ENCODE measurements at regions not wholly inside any gene's neighbourhood (a gene's known extent, or its start where the extent isn't known, plus 50 kb on each side); places are given as distances from the start of the nearest gene placed in this dataset.

DNA sequence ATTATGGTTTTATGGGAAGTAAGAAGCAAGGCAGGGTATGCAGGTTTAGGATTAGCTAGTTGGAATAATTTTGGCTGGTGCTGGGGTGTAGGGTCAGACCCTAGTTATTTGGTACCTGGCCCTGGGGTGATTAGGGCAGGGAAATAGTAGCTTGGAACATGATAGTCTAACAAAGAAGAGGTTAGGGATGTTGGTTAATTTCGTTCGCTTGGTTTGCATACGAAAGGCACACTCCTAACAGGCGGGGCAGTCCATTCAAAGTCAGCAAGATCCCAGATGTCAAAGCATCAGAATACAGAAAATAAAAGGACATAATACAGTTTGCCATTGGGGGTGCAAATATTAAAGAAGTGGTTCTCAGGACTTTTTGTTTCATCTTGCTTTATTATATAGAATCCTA, 55.7 kb upstream of the ITPRID1 start:
- no peak for ATAC-seq
- no peak for TF ChIP-seq ZNF565 (CRISPR knock-in tag; conservative IDR thresholded peaks at IDR 0.05; ENCODE audit: low read depth)
- TF ChIP-seq TOX (CRISPR knock-in tag; IDR thresholded peaks at IDR 0.05; ENCODE audit: borderline replicate concordance), result no peak
- no peak for TF ChIP-seq CREB5 (CRISPR knock-in tag; IDR thresholded peaks at IDR 0.05; ENCODE audit: low read depth)
- TF ChIP-seq SNAI2 (CRISPR knock-in tag; IDR thresholded peaks at IDR 0.05), result no peak
- no peak for TF ChIP-seq POU6F1 (CRISPR knock-in tag; IDR thresholded peaks at IDR 0.05; ENCODE audit: borderline replicate concordance, low read depth)
- no peak for TF ChIP-seq OSR1 (CRISPR knock-in tag; IDR thresholded peaks at IDR 0.05)
- no peak for TF ChIP-seq PPARA (CRISPR knock-in tag; IDR thresholded peaks at IDR 0.05; ENCODE audit: borderline replicate concordance)
- no peak for TF ChIP-seq TSHZ2 (CRISPR knock-in tag; IDR thresholded peaks at IDR 0.05)
- no peak for TF ChIP-seq ZC3H10 (CRISPR knock-in tag; IDR thresholded peaks at IDR 0.05)
- TF ChIP-seq ZNF70 (CRISPR knock-in tag; IDR thresholded peaks at IDR 0.05), result no peak
- TF ChIP-seq, protein P1, sequence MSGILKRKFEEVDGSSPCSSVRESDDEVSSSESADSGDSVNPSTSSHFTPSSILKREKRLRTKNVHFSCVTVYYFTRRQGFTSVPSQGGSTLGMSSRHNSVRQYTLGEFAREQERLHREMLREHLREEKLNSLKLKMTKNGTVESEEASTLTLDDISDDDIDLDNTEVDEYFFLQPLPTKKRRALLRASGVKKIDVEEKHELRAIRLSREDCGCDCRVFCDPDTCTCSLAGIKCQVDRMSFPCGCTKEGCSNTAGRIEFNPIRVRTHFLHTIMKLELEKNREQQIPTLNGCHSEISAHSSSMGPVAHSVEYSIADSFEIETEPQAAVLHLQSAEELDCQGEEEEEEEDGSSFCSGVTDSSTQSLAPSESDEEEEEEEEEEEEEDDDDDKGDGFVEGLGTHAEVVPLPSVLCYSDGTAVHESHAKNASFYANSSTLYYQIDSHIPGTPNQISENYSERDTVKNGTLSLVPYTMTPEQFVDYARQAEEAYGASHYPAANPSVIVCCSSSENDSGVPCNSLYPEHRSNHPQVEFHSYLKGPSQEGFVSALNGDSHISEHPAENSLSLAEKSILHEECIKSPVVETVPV (CRISPR knock-in tag; IDR thresholded peaks at IDR 0.05), result no peak
- TF ChIP-seq ZFP30 (CRISPR knock-in tag; IDR thresholded peaks at IDR 0.05), result no peak
- TF ChIP-seq ZNF8 (CRISPR knock-in tag; IDR thresholded peaks at IDR 0.05), result no peak
- TF ChIP-seq TCF4 (CRISPR knock-in tag; IDR thresholded peaks at IDR 0.05; ENCODE audit: borderline replicate concordance), result no peak
- TF ChIP-seq ARNTL (CRISPR knock-in tag; IDR thresholded peaks at IDR 0.05; ENCODE audit: borderline replicate concordance, low read depth), result no peak
- no peak for TF ChIP-seq CSDC2 (CRISPR knock-in tag; IDR thresholded peaks at IDR 0.05)
- no peak for TF ChIP-seq BACH2 (CRISPR knock-in tag; IDR thresholded peaks at IDR 0.05; ENCODE audit: borderline replicate concordance)
- TF ChIP-seq RARB (CRISPR knock-in tag; IDR thresholded peaks at IDR 0.05), result no peak

DNA sequence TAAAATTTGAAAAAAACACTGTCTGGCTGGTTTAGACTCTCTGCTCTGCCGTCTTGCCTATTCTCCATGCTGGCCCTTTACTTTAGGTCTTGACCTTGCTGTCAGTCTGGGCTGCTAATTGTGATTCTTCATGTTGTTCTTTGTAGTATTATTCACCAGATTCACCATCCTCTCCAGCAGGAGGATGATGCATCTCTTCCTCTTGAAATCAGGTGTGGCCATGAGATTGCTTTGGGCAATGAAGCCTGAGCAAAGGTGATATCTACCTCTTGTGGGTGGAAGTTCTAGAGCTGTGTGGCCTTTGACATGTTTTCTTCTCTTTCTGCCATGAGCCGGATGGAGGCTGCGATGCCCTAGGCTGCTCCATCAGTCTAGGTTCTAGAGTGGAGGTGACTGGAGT, 51.3 kb upstream of the ITPRID1 start:
- ATAC-seq, result no peak
- no peak for TF ChIP-seq TOX (CRISPR knock-in tag; IDR thresholded peaks at IDR 0.05; ENCODE audit: borderline replicate concordance)
- no peak for TF ChIP-seq ZNF8 (CRISPR knock-in tag; IDR thresholded peaks at IDR 0.05)
- no peak for TF ChIP-seq POU6F1 (CRISPR knock-in tag; IDR thresholded peaks at IDR 0.05; ENCODE audit: borderline replicate concordance, low read depth)
- no peak for TF ChIP-seq OSR1 (CRISPR knock-in tag; IDR thresholded peaks at IDR 0.05)
- TF ChIP-seq, protein P2, sequence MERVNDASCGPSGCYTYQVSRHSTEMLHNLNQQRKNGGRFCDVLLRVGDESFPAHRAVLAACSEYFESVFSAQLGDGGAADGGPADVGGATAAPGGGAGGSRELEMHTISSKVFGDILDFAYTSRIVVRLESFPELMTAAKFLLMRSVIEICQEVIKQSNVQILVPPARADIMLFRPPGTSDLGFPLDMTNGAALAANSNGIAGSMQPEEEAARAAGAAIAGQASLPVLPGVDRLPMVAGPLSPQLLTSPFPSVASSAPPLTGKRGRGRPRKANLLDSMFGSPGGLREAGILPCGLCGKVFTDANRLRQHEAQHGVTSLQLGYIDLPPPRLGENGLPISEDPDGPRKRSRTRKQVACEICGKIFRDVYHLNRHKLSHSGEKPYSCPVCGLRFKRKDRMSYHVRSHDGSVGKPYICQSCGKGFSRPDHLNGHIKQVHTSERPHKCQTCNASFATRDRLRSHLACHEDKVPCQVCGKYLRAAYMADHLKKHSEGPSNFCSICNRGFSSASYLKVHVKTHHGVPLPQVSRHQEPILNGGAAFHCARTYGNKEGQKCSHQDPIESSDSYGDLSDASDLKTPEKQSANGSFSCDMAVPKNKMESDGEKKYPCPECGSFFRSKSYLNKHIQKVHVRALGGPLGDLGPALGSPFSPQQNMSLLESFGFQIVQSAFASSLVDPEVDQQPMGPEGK (CRISPR knock-in tag; IDR thresholded peaks at IDR 0.05; ENCODE audit: borderline replicate concordance), result no peak
- no peak for TF ChIP-seq ARNTL (CRISPR knock-in tag; IDR thresholded peaks at IDR 0.05; ENCODE audit: borderline replicate concordance, low read depth)
- TF ChIP-seq ZFP3 (CRISPR knock-in tag; IDR thresholded peaks at IDR 0.05), result no peak
- no peak for TF ChIP-seq CREB5 (CRISPR knock-in tag; IDR thresholded peaks at IDR 0.05; ENCODE audit: low read depth)
- TF ChIP-seq ISL1 (CRISPR knock-in tag; IDR thresholded peaks at IDR 0.05), result no peak
- no peak for TF ChIP-seq TCF4 (CRISPR knock-in tag; IDR thresholded peaks at IDR 0.05; ENCODE audit: borderline replicate concordance)
- no peak for TF ChIP-seq BACH2 (CRISPR knock-in tag; IDR thresholded peaks at IDR 0.05; ENCODE audit: borderline replicate concordance)
- no peak for TF ChIP-seq ZNF565 (CRISPR knock-in tag; conservative IDR thresholded peaks at IDR 0.05; ENCODE audit: low read depth)
- TF ChIP-seq, protein P1 (CRISPR knock-in tag; IDR thresholded peaks at IDR 0.05), result no peak
- no peak for TF ChIP-seq ZNF70 (CRISPR knock-in tag; IDR thresholded peaks at IDR 0.05)
- no peak for TF ChIP-seq ZC3H10 (CRISPR knock-in tag; IDR thresholded peaks at IDR 0.05)
- TF ChIP-seq TSHZ2 (CRISPR knock-in tag; IDR thresholded peaks at IDR 0.05), result no peak
- TF ChIP-seq PPARA (CRISPR knock-in tag; IDR thresholded peaks at IDR 0.05; ENCODE audit: borderline replicate concordance), result no peak

Measured in SK-N-SH treated with all-trans-retinoic acid at 6 μM for 48 hours (cell line).